Fibroblast of upper back skin (primary cell): ENCODE measurements at regions not wholly inside any gene's neighbourhood (a gene's known extent, or its start where the extent isn't known, plus 50 kb on each side); places are given as distances from the start of the nearest gene placed in this dataset.
A peak's percentile ranks its signal among the peaks of the same experiment; 100 is the strongest.

ENCODE experiments used
- DNase-seq: peaks from one replicate; pipeline ENCODE4 v3.0.0-alpha.2; 2013

- DNase-seq = no peak
Observed at GRCh38 chr12:96134200-96134599, 60.0 kb upstream of the ELK3 start.

GRCh38 chr12:96136161-96136560, 58.0 kb upstream of the ELK3 start:
- peak; percentile 90 for DNase-seq

- peak; percentile 50 for DNase-seq
Observed at GRCh38 chr12:96136725-96137378, 57.3 kb upstream of the ELK3 start.

GRCh38 chr12:96140174-96140573, 54.0 kb upstream of the ELK3 start:
- peak; percentile 96 for DNase-seq

GRCh38 chr12:96141216-96141912, 52.8 kb upstream of the ELK3 start:
- DNase-seq = no peak

GRCh38 chr12:96143392-96143791, 50.8 kb upstream of the ELK3 start:
- no peak for DNase-seq

GRCh38 chr12:96143827-96144565, 50.2 kb upstream of the ELK3 start:
- DNase-seq = no peak
